Activated T-cell treated with anti-CD3 and anti-CD28 coated beads, Interleukin-2, amount 50 U/mL, for 72 hours (primary cell): ENCODE measurements at regions not wholly inside any gene's neighbourhood (a gene's known extent, or its start where the extent isn't known, plus 50 kb on each side); places are given as distances from the start of the nearest gene placed in this dataset.
"Not testable (repeated sequence)": the region's sequence is repeated elsewhere in the genome, so short reads cannot be mapped to it uniquely, and the experiment has no call there.

Experiments
- ATAC-seq, 2 donors: fragments of 150-1000 bp; cut with Tn5 transposase; replicated peaks in 1 of 2; 2 replicates each; pipeline ENCODE4 v1.10.0; 2021; ENCODE audit warnings: moderate library complexity in 2 of 2, mild to moderate bottlenecking in 1 of 2
- DNase-seq, 2 donors: peaks; one replicate each; pipeline ENCODE4 v3.0.0; 2021 to 2022; ENCODE audit warnings: mixed read lengths in 1 of 2
- H3K27ac Mint-ChIP-seq: one replicate; pipeline ENCODE4 v1.8.0; 2022; ENCODE audit warnings: mild to moderate bottlenecking, moderate library complexity, mixed read lengths
- H3K27me3 Mint-ChIP-seq: one replicate; pipeline ENCODE4 v1.8.0; 2022; ENCODE audit warnings: low read depth, mixed read lengths
- H3K36me3 Mint-ChIP-seq, 2 donors: one replicate each; pipeline ENCODE4 v1.8.0; 2022; ENCODE audit warnings: mixed read lengths in 2 of 2, mild to moderate bottlenecking in 1 of 2; ENCODE audit not compliant: insufficient read depth in 2 of 2
- H3K4me1 Mint-ChIP-seq: one replicate; pipeline ENCODE4 v1.8.0; 2022; ENCODE audit warnings: low read depth, mixed read lengths
- H3K4me3 Mint-ChIP-seq, 2 donors: one replicate each; pipeline ENCODE4 v1.8.0; 2022; ENCODE audit warnings: mild to moderate bottlenecking in 2 of 2, mixed read lengths in 2 of 2, moderate library complexity in 2 of 2
- H3K9me3 Mint-ChIP-seq, 2 donors: one replicate each; pipeline ENCODE4 v1.8.0; 2022; ENCODE audit warnings: mixed read lengths in 2 of 2

DNA sequence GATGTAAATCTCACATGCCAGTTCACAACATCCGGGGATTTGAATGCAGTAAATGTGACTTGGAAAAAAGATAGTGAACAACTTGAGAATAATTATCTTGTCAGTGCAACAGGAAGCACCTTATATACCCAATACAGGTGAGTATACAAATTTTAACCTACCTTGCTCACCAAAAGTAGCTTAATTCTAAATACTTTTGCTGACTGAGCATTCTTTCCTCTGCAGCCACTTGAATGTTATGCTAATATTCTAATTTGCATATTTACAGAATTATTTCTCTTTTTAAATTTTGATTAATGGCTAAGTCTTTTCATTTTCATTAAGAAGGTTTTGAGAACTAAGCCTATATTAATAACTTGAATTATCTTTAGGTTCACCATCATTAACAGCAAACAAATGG is 371.8 kb downstream of the SRGAP2C start:
- DNase-seq, H3K9me3 Mint-ChIP-seq, H3K27me3 Mint-ChIP-seq, H3K36me3 Mint-ChIP-seq, ATAC-seq, H3K27ac Mint-ChIP-seq, H3K4me3 Mint-ChIP-seq: not testable (repeated sequence)
- peaks cover 23% of the 10 kb centered on the region for H3K4me1 Mint-ChIP-seq

DNA sequence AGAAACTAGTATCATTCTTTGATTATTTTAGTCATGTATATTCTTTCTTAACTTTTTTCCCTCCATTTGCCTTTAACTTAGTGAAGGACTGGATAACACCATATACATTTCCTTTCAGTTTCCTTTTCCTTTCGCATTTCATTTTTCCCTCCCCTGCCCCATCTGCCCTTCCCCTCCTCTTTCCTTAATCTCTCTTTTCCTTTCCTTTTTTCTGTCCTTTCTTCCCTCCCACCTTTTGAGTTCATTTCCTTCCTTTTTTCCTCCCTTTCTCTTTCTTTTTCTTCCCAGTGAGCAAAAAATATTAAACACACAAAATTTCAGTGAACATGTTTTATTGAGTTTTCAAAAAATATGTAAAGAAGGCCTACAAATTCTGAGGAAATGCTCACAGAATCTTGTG is 373.3 kb downstream of the SRGAP2C start:
- not testable (repeated sequence) for ATAC-seq

DNA sequence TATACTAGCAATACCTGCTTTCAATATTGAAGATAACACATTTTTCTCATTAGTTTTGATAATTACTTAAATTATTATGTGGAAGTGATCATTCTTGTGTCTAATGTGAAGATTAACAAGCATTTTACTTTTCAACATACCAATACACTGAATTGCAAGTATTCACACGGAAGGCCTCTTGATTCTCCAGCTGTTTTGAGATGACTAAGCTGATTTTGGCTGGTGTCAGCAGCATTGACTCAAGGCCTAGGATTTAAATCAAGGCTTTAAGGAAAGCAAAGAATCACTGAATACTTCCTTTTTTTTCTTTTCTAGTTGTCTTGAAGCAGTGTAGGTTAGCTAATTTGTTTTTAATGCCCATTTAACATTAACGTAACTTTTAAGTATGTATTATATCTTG is 373.7 kb downstream of the SRGAP2C start:
- ATAC-seq (no peak), DNase-seq (no peak)
- H3K36me3 Mint-ChIP-seq, result no peaks in the 10 kb centered on the region
- peaks cover 9% of the 10 kb centered on the region for H3K4me1 Mint-ChIP-seq
- H3K4me3 Mint-ChIP-seq, result peak overlapping the region in 1 of 2 donors; percentile 65
- peak overlapping the region; percentile 71 for H3K27ac Mint-ChIP-seq
- no peaks in the 10 kb centered on the region for H3K27me3 Mint-ChIP-seq
- H3K9me3 Mint-ChIP-seq, result no peaks in the 10 kb centered on the region

More for the DNA sequence above, 373.3 kb downstream of the SRGAP2C start:
- not testable (repeated sequence) for H3K27me3 Mint-ChIP-seq, H3K36me3 Mint-ChIP-seq, DNase-seq, H3K9me3 Mint-ChIP-seq, H3K4me1 Mint-ChIP-seq
- Mint-ChIP-seq H3K27ac (peak overlapping the region; percentile 71), H3K4me3 (peak overlapping the region; percentile 18 to 65)

DNA sequence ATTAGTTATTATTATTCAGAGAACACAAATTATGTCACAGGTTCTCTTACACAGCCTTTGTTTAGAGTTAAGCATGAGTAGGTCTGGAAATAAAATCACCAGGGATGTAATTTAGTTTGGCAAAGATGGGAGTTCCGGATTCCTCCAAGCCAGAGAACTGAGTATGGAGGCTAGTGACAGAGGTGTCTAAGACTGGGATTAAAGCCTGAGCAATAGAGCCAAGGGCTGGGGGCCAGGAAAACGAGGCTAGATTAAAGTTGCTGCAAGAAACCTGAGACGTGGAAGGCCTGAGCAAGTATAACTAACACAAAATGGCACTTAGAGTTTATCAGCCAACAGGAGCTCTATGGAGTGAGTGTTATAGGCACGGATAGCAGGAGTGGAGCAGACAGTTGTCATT is 381.6 kb downstream of the SRGAP2C start:
- ATAC-seq (no peak), DNase-seq (no peak)
- Mint-ChIP-seq H3K4me3 (no peak overlapping the region), H3K27me3 (no peaks in the 10 kb centered on the region), H3K36me3 (no peaks in the 10 kb centered on the region), H3K4me1 (no peaks in the 10 kb centered on the region), H3K9me3 (no peaks in the 10 kb centered on the region), H3K27ac (no peak overlapping the region)

DNA sequence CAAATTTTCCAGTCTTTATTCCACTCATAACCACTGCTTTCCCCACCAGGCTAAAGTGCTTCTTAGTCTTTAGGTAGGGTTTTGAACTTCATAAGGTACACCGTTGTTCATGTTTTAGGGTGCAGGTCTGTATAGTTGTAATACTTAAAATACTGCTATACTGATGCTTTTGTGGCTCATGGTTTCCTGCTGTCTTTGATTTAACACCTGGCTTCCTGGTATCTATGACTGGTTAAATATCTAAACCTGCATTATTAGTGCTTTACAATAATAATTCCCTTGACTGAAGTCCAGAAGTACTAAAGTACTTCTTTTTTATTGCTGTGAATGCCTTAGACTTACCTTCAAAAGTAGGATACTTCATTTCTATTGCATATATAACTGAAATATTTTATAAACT is 384.7 kb downstream of the SRGAP2C start:
- no peak for ATAC-seq
- H3K4me3 Mint-ChIP-seq, result no peak overlapping the region
- no peak for DNase-seq
- no peaks in the 10 kb centered on the region for H3K27me3 Mint-ChIP-seq
- H3K27ac Mint-ChIP-seq, result no peak overlapping the region
- H3K4me1 Mint-ChIP-seq, result no peaks in the 10 kb centered on the region
- H3K9me3 Mint-ChIP-seq, result no peaks in the 10 kb centered on the region
- no peaks in the 10 kb centered on the region for H3K36me3 Mint-ChIP-seq

DNA sequence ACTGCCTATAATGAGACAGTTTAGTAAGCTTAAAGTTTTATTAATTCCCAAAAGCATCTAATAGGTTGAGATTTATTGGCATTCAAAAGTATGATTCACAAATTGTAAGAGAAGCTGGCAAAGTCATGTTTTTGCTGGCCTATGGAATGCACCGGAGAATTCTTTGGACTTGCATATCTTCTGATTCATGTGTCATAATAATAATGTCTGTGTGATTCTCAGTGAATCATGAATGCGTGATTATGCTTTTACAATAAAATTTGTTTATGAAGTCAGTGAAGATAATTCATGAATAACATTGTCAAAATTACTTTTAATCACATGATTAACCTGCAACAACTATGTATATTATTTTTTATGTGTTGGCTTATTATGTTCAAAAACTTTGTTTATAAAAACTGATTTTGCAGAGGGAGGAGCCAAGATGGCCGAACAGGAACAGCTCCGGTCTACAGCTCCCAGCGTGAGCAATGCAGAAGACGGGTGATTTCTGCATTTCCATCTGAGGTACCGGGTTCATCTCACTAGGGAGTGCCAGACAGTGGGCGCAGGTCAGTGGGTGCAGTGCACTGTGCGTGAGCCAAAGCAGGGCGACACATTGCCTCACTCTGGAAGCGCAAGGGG is 389.2 kb downstream of the SRGAP2C start:
- ATAC-seq, H3K9me3 Mint-ChIP-seq, H3K27ac Mint-ChIP-seq, H3K27me3 Mint-ChIP-seq, DNase-seq, H3K4me1 Mint-ChIP-seq, H3K36me3 Mint-ChIP-seq, H3K4me3 Mint-ChIP-seq: not testable (repeated sequence)

GRCh38 chr1:121574505-121574899 is 389.7 kb downstream of the SRGAP2C start:
- H3K4me3 Mint-ChIP-seq, H3K27me3 Mint-ChIP-seq, H3K27ac Mint-ChIP-seq, ATAC-seq, H3K4me1 Mint-ChIP-seq, H3K36me3 Mint-ChIP-seq, DNase-seq, H3K9me3 Mint-ChIP-seq: not testable (repeated sequence)

- not testable (repeated sequence) for H3K27me3 Mint-ChIP-seq, DNase-seq, H3K4me3 Mint-ChIP-seq, H3K4me1 Mint-ChIP-seq, H3K27ac Mint-ChIP-seq, ATAC-seq
- H3K36me3 Mint-ChIP-seq, result peaks cover 14 to 16% of the 10 kb centered on the region in 2 donors
- H3K9me3 Mint-ChIP-seq, result peaks cover 17 to 21% of the 10 kb centered on the region in 2 donors
These were observed 398.1 kb downstream of the SRGAP2C start for GRCh38 chr1:121582898-121583297.

DNA sequence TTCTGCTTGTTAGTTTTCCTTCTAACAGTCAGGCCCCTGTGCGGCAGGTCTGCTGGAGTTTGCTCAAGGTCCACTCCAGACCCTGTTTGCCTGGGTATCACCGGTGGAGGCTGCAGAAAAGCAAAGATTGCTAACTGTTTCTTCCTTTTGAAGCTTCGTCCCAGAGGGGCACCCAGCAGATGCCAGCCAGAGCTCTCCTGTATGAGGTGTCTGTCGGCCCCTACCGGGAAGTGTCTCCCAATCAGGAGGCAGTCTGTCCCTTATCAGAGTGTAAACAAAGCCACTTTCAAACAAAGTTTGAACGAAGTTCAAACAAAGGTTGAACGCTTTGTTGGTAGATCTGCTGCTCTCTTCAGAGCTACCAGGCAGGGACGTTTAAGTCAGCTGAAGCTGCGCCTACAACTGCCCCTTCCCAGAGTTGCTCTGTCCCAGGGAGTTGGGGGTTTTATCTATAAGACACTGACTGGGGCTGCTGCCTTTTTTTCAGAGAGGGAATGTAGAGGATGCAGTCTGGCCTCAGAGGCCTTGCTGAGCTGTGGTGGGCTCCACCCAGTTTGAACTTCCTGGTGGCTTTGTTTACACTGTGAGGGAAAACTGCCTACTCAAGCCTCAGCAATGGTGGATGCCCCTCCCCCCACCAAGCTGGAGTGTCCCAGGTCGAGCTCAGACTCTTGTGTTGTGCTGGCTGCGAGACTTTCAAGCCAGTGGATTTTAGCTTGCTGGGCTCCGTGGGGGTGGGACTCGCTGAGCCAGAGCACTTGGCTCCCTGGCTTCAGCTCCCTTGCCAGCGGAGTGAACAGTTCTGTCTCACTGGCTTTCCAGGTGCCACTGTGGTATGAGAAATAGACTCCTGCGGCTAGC is 401.8 kb downstream of the SRGAP2C start:
- H3K9me3 Mint-ChIP-seq, result peaks cover 14 to 17% of the 10 kb centered on the region in 2 donors
- no peak overlapping the region for H3K4me3 Mint-ChIP-seq
- no peaks in the 10 kb centered on the region for H3K4me1 Mint-ChIP-seq
- ATAC-seq (no peak), DNase-seq (no peak)
- H3K27me3 Mint-ChIP-seq, result no peaks in the 10 kb centered on the region
- peaks cover 14 to 16% of the 10 kb centered on the region in 2 donors for H3K36me3 Mint-ChIP-seq
- no peak overlapping the region for H3K27ac Mint-ChIP-seq

- DNase-seq (no peak), ATAC-seq (no peak)
- Mint-ChIP-seq H3K36me3 (peaks cover 11 to 13% of the 10 kb centered on the region in 2 donors), H3K27me3 (no peaks in the 10 kb centered on the region), H3K4me1 (no peaks in the 10 kb centered on the region), H3K9me3 (peaks cover 14% of the 10 kb centered on the region in 2 donors), H3K4me3 (no peak overlapping the region), H3K27ac (no peak overlapping the region)
These were observed 402.4 kb downstream of the SRGAP2C start for GRCh38 chr1:121587230-121587569.

- ATAC-seq, result no peak
- Mint-ChIP-seq H3K4me1 (no peaks in the 10 kb centered on the region), H3K36me3 (peaks cover 9 to 13% of the 10 kb centered on the region in 2 donors), H3K9me3 (peaks cover 13 to 14% of the 10 kb centered on the region in 2 donors), H3K27ac (no peak overlapping the region), H3K4me3 (no peak overlapping the region), H3K27me3 (no peaks in the 10 kb centered on the region)
- DNase-seq, result no peak
These were observed 403.0 kb downstream of the SRGAP2C start for GRCh38 chr1:121587777-121588176.

- no peak for ATAC-seq
- H3K27me3 Mint-ChIP-seq, result no peaks in the 10 kb centered on the region
- no peak for DNase-seq
- H3K36me3 Mint-ChIP-seq, result peaks cover 0 to 1% of the 10 kb centered on the region in 2 donors
- H3K27ac Mint-ChIP-seq, result no peak overlapping the region
- H3K4me3 Mint-ChIP-seq, result no peak overlapping the region
- H3K4me1 Mint-ChIP-seq, result no peaks in the 10 kb centered on the region
- peaks cover 2 to 4% of the 10 kb centered on the region in 2 donors for H3K9me3 Mint-ChIP-seq
These were observed 409.3 kb downstream of the SRGAP2C start for GRCh38 chr1:121594096-121594495.

DNA sequence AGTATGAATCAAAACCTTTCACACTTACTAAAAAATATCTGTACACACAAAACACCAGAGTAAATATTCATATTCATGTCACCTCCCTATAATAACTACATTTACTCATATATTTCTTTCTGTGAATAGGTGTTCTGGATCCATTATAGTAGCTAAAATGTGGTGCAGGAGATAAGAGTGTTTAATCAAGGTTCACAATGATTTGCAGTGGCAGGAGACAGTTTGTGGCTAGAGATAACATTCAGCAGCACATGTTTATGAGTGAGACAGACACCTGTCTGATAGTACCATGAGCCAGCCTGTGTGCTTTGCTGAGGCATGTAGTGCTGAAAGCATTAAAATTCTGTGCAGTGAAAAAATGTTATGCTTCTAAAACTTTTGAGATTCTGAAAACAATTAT is 410.3 kb downstream of the SRGAP2C start:
- H3K4me1 Mint-ChIP-seq, result no peaks in the 10 kb centered on the region
- H3K27me3 Mint-ChIP-seq, result no peaks in the 10 kb centered on the region
- H3K36me3 Mint-ChIP-seq, result peaks cover 1 to 2% of the 10 kb centered on the region in 2 donors
- peaks cover 3 to 6% of the 10 kb centered on the region in 2 donors for H3K9me3 Mint-ChIP-seq
- H3K27ac Mint-ChIP-seq, result peak overlapping the region; percentile 5
- DNase-seq, result no peak
- no peak overlapping the region for H3K4me3 Mint-ChIP-seq
- no peak for ATAC-seq
